NB4 (cell line): ENCODE measurements at regions not wholly inside any gene's neighbourhood (a gene's known extent, or its start where the extent isn't known, plus 50 kb on each side); places are given as distances from the start of the nearest gene placed in this dataset.

Experiments used
- DNase-seq: peaks from one replicate; pipeline ENCODE4 v3.0.0; 2010; ENCODE audit warnings: low read depth
- H3K4me3 ChIP-seq: one replicate; pipeline ENCODE4 v1.5.1; 2011; ENCODE audit warnings: mild to moderate bottlenecking, low read depth, low read length, moderate library complexity
- CTCF ChIP-seq: IDR thresholded peaks from one replicate; pipeline ENCODE4 v1.5.1; 2012; ENCODE audit warnings: low read depth, low read length
- MAX ChIP-seq: IDR thresholded peaks from 2 replicates; pipeline ENCODE4 v1.6.1; 2011; ENCODE audit warnings: low read depth, low read length
- MYC ChIP-seq: IDR thresholded peaks from 2 replicates; pipeline ENCODE4 v1.6.1; 2011; ENCODE audit warnings: low read depth, low read length
- POLR2A ChIP-seq: IDR thresholded peaks from 2 replicates; pipeline ENCODE4 v1.6.1; 2011; ENCODE audit warnings: mild to moderate bottlenecking; ENCODE audit not compliant: insufficient read length; ENCODE audit errors: extremely low read depth

GRCh38 chr1:163799190-163799805 lies 477.5 kb downstream of the NUF2 start:
- DNase-seq = no peak
- no peak overlapping the region for H3K4me3 ChIP-seq
- no peak for TF ChIP-seq CTCF
- no peak for TF ChIP-seq MYC
- TF ChIP-seq POLR2A = no peak
- TF ChIP-seq MAX = no peak

DNA sequence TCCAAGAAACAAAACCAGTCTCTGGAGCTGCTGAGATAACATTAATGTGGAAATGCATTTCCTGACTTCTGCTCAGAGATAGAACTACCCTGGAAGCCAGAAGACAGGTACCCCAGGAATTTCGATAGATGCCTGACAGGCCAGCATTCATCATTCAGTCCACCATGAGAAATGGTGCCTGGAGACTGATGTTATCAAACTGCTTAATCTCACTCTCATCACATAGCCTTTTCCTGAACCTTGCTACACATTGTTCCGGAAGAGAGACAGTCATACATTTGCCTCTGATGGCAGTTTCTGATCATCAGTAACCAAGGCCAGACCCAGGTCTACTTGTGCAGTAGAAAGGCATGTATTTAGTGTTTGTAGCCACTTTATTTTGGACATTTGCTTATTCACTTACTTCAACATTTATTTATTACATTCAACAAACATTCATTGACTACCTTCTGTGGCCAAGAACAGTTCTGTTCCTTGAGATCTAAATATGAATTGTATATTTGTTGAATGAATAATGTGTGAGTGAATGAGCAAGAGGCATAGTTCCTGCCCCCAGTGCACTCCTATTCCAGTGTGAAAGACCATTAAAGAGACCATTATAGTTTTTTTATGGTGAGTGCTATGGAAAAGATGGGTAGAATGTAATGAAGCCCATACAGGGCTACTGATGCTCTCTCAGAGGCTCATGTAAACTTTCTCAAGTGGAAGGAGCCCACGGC lies 485.7 kb downstream of the NUF2 start:
- no peak for TF ChIP-seq POLR2A
- TF ChIP-seq MYC = no peak
- no peak for TF ChIP-seq MAX
- no peak for TF ChIP-seq CTCF
- DNase-seq = no peak
- H3K4me3 ChIP-seq = no peak overlapping the region

DNA sequence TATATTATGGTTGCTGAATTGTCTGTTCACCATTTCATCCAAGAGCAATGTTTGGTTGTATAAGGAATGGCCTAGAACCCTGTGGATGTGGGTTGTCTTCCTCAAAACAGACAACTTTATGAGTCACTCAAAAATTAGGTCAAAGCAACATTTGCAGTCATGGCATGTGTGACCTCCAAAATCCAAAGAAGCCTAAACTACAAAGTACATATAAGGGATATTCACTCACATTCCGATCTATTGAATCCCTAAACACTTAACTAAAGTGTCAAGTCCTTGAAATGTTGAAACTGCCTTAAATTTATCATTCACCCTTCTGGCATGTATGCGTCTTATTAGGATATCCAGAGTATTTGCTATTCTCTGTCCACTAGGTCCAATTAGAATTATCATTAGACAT lies 491.5 kb downstream of the NUF2 start:
- no peak overlapping the region for H3K4me3 ChIP-seq
- no peak for DNase-seq
- no peak for TF ChIP-seq MAX
- no peak for TF ChIP-seq CTCF
- TF ChIP-seq MYC = no peak
- no peak for TF ChIP-seq POLR2A

GRCh38 chr1:163820226-163820625 lies 498.5 kb downstream of the NUF2 start:
- no peak overlapping the region for H3K4me3 ChIP-seq
- no peak for TF ChIP-seq POLR2A
- TF ChIP-seq CTCF = no peak
- TF ChIP-seq MAX = no peak
- no peak for TF ChIP-seq MYC
- no peak for DNase-seq

DNA sequence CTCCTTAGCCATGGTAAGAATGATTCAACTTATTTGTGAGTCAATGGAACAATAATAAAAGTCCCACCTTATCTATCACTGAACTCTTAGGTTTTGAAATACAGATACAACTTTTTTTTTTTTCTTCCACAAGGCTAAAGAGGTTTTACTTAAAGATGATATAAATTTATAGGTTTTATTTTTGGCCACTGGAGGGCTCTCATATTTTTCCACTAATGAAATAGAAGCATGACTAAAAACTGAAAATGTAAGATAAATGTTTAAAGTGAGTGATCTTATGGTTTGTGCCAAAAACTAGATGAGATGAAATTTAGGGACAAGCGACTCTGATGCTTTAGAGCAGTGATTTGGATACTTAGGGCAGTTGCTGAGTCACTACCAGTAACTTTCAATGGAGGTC lies 499.0 kb downstream of the NUF2 start:
- no peak for DNase-seq
- no peak overlapping the region for H3K4me3 ChIP-seq
- no peak for TF ChIP-seq MAX
- no peak for TF ChIP-seq MYC
- TF ChIP-seq POLR2A = no peak
- no peak for TF ChIP-seq CTCF
